Activated T-cell treated with anti-CD3 and anti-CD28 coated beads, Interleukin-2, amount 50 U/mL, for 4 hours (primary cell): ENCODE measurements at regions not wholly inside any gene's neighbourhood (a gene's known extent, or its start where the extent isn't known, plus 50 kb on each side); places are given as distances from the start of the nearest gene placed in this dataset.
"Not testable (repeated sequence)": the region's sequence is repeated elsewhere in the genome, so short reads cannot be mapped to it uniquely, and the experiment has no call there.

Experiments
- ATAC-seq, 2 donors: fragments of 200-7000 bp; cut with Tn5 transposase; one replicate each; pipeline ENCODE4 v1.10.0; 2021
- DNase-seq: peaks from one replicate; pipeline ENCODE4 v3.0.0-alpha.2; 2020
- H3K27me3 Mint-ChIP-seq: one replicate; pipeline ENCODE4 v1.8.0; 2021; ENCODE audit warnings: low read depth, mixed read lengths
- H3K36me3 Mint-ChIP-seq: one replicate; pipeline ENCODE4 v1.8.0; 2022; ENCODE audit warnings: mixed read lengths; ENCODE audit not compliant: insufficient read depth
- H3K4me1 Mint-ChIP-seq: one replicate; pipeline ENCODE4 v1.8.0; 2021; ENCODE audit warnings: low read depth, mixed read lengths
- H3K4me3 Mint-ChIP-seq: one replicate; pipeline ENCODE4 v1.8.0; 2021; ENCODE audit warnings: mild to moderate bottlenecking, moderate library complexity, mixed read lengths
- H3K9me3 Mint-ChIP-seq: one replicate; pipeline ENCODE4 v1.8.0; 2021; ENCODE audit warnings: mixed read lengths

GRCh38 chr7:69110450-69111050 lies 487.7 kb upstream of the AUTS2 start:
- ATAC-seq: no peak
- Mint-ChIP-seq H3K27me3 (no peaks in the 10 kb centered on the region), H3K9me3 (peaks cover 15% of the 10 kb centered on the region), H3K4me3 (no peak overlapping the region), H3K4me1 (no peaks in the 10 kb centered on the region), H3K36me3 (no peaks in the 10 kb centered on the region)
- DNase-seq: no peak

- ATAC-seq (no peak), DNase-seq (no peak)
- H3K4me3 Mint-ChIP-seq: no peak overlapping the region
Measured at GRCh38 chr7:69114374-69114773, 483.9 kb upstream of the AUTS2 start.

DNA sequence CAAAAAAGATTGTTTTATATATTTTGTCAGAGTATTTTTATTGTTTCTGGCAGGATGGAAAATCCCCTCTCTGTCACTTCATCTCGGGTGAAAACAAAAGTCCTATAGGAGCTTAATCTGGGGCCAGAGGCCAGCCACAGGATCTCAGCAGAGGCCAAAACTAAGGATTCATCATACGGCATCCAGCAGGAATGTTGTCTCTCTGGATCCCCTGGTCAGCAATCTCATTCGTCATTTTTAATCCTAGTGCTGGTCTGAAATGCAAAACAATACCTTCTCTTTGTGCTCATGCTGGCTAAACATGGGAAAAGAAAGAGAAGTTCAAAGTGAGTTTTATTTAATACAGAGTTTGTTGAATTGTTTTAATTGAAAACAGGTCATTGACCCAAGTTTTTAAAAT lies 482.5 kb upstream of the AUTS2 start:
- Mint-ChIP-seq H3K4me1 (no peaks in the 10 kb centered on the region), H3K27me3 (no peaks in the 10 kb centered on the region), H3K36me3 (no peaks in the 10 kb centered on the region), H3K9me3 (peaks cover 15% of the 10 kb centered on the region), H3K4me3 (no peak overlapping the region)
- DNase-seq (no peak), ATAC-seq (no peak)

More at GRCh38 chr7:69114374-69114773, 483.9 kb upstream of the AUTS2 start:
- Mint-ChIP-seq H3K36me3 (no peaks in the 10 kb centered on the region), H3K9me3 (peaks cover 15% of the 10 kb centered on the region), H3K27me3 (no peaks in the 10 kb centered on the region), H3K4me1 (no peaks in the 10 kb centered on the region)

DNA sequence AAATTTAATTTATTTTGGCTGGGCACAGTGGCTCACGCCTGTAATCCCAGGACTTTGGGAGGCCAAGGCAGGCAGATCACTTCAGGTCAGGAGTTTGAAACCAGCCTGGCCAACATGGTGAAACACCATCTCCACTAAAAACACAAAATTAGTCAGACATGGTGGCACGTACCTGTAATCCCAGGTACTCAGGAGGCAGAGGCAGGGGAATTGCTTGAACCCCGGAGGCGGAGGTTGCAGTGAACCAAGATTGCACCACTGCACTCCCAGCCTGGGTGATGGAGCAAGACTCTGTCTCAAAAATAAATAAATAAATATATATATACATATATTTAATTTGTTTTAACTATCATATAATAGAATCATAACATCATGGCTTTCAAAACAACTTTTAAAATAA lies 482.1 kb upstream of the AUTS2 start:
- H3K9me3 Mint-ChIP-seq: peaks cover 15% of the 10 kb centered on the region
- not testable (repeated sequence) for DNase-seq, ATAC-seq, H3K36me3 Mint-ChIP-seq, H3K4me1 Mint-ChIP-seq, H3K4me3 Mint-ChIP-seq, H3K27me3 Mint-ChIP-seq

GRCh38 chr7:69122953-69123352 lies 475.3 kb upstream of the AUTS2 start:
- ATAC-seq (no peak), DNase-seq (no peak)
- peaks cover 3% of the 10 kb centered on the region for H3K27me3 Mint-ChIP-seq
- H3K4me3 Mint-ChIP-seq: no peak overlapping the region
- H3K9me3 Mint-ChIP-seq: peaks cover 3% of the 10 kb centered on the region
- H3K36me3 Mint-ChIP-seq: no peaks in the 10 kb centered on the region
- H3K4me1 Mint-ChIP-seq: no peaks in the 10 kb centered on the region

DNA sequence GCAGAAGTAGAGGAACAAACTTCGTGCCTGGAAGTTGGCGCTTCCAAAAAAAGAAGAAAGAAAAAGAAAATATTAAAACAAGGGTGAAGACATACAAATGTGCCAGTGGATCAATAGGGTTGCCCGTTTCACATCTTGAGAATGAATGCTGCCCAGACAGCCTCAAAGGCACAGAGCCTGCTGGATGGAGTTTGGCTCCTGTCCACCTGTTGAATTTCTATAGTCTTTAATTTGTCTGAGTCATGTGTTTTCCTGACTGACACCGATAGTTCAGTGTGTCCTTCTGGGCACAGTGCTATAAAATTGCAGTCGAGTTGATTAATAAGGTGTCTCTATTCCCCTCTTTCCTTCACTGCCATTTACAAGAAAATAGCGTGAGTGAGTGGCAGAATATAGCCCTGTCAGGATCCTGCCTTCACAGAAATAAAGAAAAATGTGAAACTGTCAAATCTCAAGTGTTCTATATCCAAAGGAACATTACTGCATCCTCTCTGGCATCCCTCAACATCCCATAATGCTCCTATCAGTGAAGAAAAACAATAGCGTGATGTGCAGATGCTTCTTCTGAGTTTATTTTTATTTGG lies 471.3 kb upstream of the AUTS2 start:
- H3K9me3 Mint-ChIP-seq: peaks cover 12% of the 10 kb centered on the region
- no peaks in the 10 kb centered on the region for H3K4me1 Mint-ChIP-seq
- no peaks in the 10 kb centered on the region for H3K36me3 Mint-ChIP-seq
- ATAC-seq (no peak), DNase-seq (no peak)
- H3K4me3 Mint-ChIP-seq: no peak overlapping the region
- H3K27me3 Mint-ChIP-seq: peaks cover 3% of the 10 kb centered on the region

GRCh38 chr7:69129524-69129923 lies 468.8 kb upstream of the AUTS2 start:
- Mint-ChIP-seq H3K27me3 (peaks cover under 1% of the 10 kb centered on the region), H3K4me1 (no peaks in the 10 kb centered on the region), H3K4me3 (no peak overlapping the region), H3K9me3 (peaks cover 12% of the 10 kb centered on the region), H3K36me3 (no peaks in the 10 kb centered on the region)
- DNase-seq: no peak
- no peak for ATAC-seq

DNA sequence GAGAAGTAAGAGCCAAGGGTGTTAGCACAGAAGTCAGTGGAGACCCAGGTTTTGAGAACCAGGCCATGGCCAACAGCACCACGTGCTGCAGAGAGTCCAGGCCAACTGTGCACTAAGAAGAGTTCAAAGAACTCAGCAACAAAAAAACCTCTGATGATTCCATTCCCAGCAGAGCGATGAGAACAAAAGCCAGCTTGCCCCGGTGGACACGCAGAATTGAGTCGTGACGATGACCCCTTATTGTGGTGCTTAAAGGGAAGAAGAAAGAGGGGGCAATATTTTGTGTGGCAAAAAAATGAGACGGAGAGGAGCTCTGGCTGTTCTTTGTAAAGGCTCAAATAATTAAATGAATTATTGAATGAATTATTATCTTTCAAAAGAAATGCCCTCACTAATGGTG lies 468.3 kb upstream of the AUTS2 start:
- ATAC-seq: no peak
- Mint-ChIP-seq H3K9me3 (peaks cover 9% of the 10 kb centered on the region), H3K27me3 (no peaks in the 10 kb centered on the region), H3K36me3 (no peaks in the 10 kb centered on the region), H3K4me3 (no peak overlapping the region), H3K4me1 (no peaks in the 10 kb centered on the region)
- no peak for DNase-seq

DNA sequence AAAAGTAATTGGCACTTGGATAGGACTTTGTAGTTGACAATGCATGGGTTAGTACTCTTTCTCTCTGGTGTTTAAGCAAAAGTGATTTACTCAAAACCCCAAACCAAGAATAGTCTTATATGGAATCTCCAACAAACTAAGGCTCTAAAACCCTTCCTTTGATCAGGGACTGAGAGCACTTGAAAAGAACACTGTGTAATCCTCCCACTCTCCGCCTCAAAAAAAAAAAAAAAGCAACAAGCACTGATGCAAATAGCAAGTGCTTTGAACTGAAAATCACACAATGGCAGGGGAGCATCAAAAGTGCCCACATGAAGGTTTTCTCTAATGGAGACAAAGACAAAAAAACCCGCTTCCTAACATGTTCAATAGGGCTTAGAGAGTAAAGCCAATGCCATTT lies 467.9 kb upstream of the AUTS2 start:
- Mint-ChIP-seq H3K4me1 (no peaks in the 10 kb centered on the region), H3K36me3 (no peaks in the 10 kb centered on the region), H3K4me3 (no peak overlapping the region), H3K27me3 (no peaks in the 10 kb centered on the region), H3K9me3 (peaks cover 9% of the 10 kb centered on the region)
- no peak for ATAC-seq
- DNase-seq: no peak

DNA sequence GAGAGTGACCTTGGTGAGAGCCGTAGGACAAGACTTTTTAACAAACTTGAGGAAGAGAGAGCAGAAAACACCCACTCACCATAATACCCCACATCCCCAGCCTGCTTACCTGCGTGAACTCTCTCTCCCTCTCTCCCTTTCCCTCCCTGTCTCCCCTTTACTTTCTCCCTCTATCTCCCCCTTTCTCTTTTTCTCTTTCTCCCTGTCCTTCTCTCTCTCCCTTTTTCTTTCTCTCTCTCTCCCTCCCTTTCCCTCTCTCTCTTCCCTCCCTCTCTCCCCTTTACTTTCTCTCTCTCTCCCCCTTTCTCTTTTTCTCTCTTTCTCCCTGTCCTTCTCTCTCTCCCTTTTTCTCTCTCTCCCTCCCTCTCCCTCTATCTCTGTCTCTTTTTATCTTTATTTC lies 464.0 kb upstream of the AUTS2 start:
- no peaks in the 10 kb centered on the region for H3K27me3 Mint-ChIP-seq
- no peak for DNase-seq
- H3K36me3 Mint-ChIP-seq: no peaks in the 10 kb centered on the region
- no peak for ATAC-seq
- H3K4me3 Mint-ChIP-seq: no peak overlapping the region
- no peaks in the 10 kb centered on the region for H3K4me1 Mint-ChIP-seq
- peaks cover 20% of the 10 kb centered on the region for H3K9me3 Mint-ChIP-seq

GRCh38 chr7:69147631-69148030 lies 450.6 kb upstream of the AUTS2 start:
- H3K9me3 Mint-ChIP-seq: peaks cover 5% of the 10 kb centered on the region
- H3K36me3 Mint-ChIP-seq: no peaks in the 10 kb centered on the region
- DNase-seq (no peak), ATAC-seq (no peak)
- H3K4me1 Mint-ChIP-seq: no peaks in the 10 kb centered on the region
- no peak overlapping the region for H3K4me3 Mint-ChIP-seq
- H3K27me3 Mint-ChIP-seq: no peaks in the 10 kb centered on the region

DNA sequence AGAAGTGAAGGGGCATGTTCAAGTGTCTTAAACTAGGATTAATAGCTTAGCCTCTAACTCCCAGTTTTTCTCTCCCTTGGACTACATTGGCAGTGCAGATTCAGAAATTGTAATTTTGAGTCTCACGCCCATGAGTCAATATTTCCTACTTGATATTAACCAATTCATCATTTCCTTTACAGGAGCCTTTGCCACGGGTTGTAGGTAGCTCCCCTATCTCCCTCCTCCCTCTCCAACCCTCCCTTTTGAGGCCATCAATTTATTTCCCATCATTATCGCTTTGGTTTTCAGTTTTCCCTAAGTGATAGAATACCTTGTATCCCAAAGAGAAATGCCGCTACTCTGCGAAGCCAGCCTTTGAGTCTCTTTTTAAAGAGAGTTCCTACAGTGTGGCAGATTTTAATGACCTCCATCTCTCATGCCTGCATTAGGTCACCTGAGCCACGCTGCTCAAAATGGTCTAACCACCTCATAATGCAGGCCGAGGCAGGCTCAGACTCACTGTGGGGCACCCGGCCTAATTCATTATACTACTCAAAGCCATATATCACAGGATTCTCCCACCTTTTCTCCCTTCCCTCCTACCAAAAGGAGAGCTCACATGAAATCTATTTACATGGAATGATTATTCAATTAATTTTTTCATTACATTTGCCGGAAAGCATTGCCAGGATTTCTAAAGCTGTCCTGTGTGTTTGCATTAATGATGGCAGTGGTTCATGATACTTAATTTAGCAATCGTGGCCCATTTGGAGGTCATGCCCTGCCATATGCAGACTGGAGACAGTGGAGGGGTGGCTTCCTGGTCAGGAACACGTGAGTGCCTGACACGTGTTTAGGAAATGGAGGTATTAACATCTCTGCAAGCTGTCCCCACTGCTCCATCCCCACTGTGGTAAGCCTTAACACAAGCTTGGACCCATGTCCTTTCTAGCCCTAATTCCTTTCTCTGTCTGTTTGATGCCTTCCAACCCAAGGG lies 448.2 kb upstream of the AUTS2 start:
- Mint-ChIP-seq H3K27me3 (no peaks in the 10 kb centered on the region), H3K36me3 (no peaks in the 10 kb centered on the region), H3K4me3 (no peak overlapping the region), H3K4me1 (no peaks in the 10 kb centered on the region), H3K9me3 (peaks cover 9% of the 10 kb centered on the region)
- DNase-seq (no peak), ATAC-seq (no peak)

DNA sequence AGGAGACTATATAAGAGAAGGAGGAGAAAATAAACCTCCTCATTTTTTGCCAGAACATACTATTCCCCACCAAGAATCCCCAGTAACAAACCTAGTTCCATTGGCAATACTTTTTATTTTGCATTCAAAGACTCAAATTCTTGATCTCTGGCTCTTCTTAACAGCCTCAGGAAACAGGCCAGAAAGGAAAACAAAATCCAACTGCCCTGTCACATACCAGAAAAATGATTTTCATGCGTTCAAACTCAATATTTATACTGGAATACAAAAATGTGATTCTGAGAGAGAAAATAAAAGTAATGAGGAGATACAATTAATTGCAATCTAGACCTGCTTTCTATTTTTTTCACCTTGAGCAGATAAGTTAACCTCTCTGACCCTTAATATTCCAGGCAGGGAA lies 435.9 kb upstream of the AUTS2 start:
- ATAC-seq (no peak), DNase-seq (no peak)
- Mint-ChIP-seq H3K9me3 (peaks cover 7% of the 10 kb centered on the region), H3K27me3 (no peaks in the 10 kb centered on the region), H3K4me1 (no peaks in the 10 kb centered on the region), H3K36me3 (no peaks in the 10 kb centered on the region), H3K4me3 (no peak overlapping the region)

- no peaks in the 10 kb centered on the region for H3K36me3 Mint-ChIP-seq
- no peaks in the 10 kb centered on the region for H3K27me3 Mint-ChIP-seq
- H3K4me1 Mint-ChIP-seq: no peaks in the 10 kb centered on the region
- H3K9me3 Mint-ChIP-seq: peaks cover 7% of the 10 kb centered on the region
- DNase-seq (no peak), ATAC-seq (no peak)
- no peak overlapping the region for H3K4me3 Mint-ChIP-seq
Measured at GRCh38 chr7:69162931-69163670, 435.2 kb upstream of the AUTS2 start.
